Panc1 (cell line): ENCODE measurements at regions not wholly inside any gene's neighbourhood (a gene's known extent, or its start where the extent isn't known, plus 50 kb on each side); places are given as distances from the start of the nearest gene placed in this dataset.

Experiments
- ATAC-seq: fragments of 200-7000 bp; cut with Tn5 transposase; 2 replicates; pipeline ENCODE4 v1.9.1; 2020; ENCODE audit warnings: mild to moderate bottlenecking, moderate library complexity
- BruUV-seq: library from RNA; stranded (reverse); fragments of 400-500 nt; replicated peaks from 2 replicates; lab custom pipeline; 2021; lab: Mats Ljungman, UMichigan
- CTCF ChIA-PET: fragments of 300-600 bp; sonication (Branson Sonifier 250); formaldehyde crosslinking; loops from one replicate; lab custom pipeline; 2022; ENCODE audit warnings: antibody characterized with exemption; lab: Charles Lee
- POLR2A ChIA-PET: fragments of 300-600 bp; sonication (Branson Sonifier 250); formaldehyde crosslinking; loops from one replicate; lab custom pipeline; 2022; ENCODE audit warnings: antibody characterized with exemption; lab: Charles Lee
- DNase-seq: peaks from one replicate; pipeline ENCODE4 v3.0.0-alpha.2; 2010; ENCODE audit warnings: low read depth, low spot score
- H3K27ac ChIP-seq: 2 replicates; pipeline ENCODE4 v1.5.1; 2011; ENCODE audit warnings: mild to moderate bottlenecking, low read length, inconsistent platforms
- H3K27me3 ChIP-seq: fragments of 200-500 bp; sonication (Bioruptor generic); 2 replicates; pipeline ENCODE4 v1.6.0; 2014; ENCODE audit warnings: low read length, inconsistent platforms; ENCODE audit not compliant: control insufficient read depth, insufficient read depth
- H3K36me3 ChIP-seq: fragments of 200-500 bp; sonication (Bioruptor generic); 2 replicates; pipeline ENCODE4 v1.5.1; 2014; ENCODE audit warnings: inconsistent platforms, mild to moderate bottlenecking, low read length, moderate library complexity; ENCODE audit not compliant: control insufficient read depth, insufficient read depth
- H3K4me1 ChIP-seq: 2 replicates; pipeline ENCODE4 v1.5.1; 2011; ENCODE audit warnings: inconsistent platforms, mild to moderate bottlenecking, low read length, moderate library complexity; ENCODE audit not compliant: control insufficient read depth, insufficient read depth
- H3K4me3 ChIP-seq, 2 experiments: 2 replicates each; pipeline ENCODE4 v1.5.1; 2011 to 2012; ENCODE audit warnings: low read depth in 2 of 2, low read length in 2 of 2, mild to moderate bottlenecking in 2 of 2, inconsistent platforms in 1 of 2, moderate library complexity in 1 of 2
- H3K9me3 ChIP-seq: fragments of 200-500 bp; sonication (Bioruptor generic); 2 replicates; pipeline ENCODE4 v1.5.1; 2014; ENCODE audit warnings: low read depth, mild to moderate bottlenecking, inconsistent platforms, low read length, moderate library complexity; ENCODE audit not compliant: control insufficient read depth, insufficient read depth
- CTCF ChIP-seq: fragments of 450-650 bp; IDR thresholded peaks from 2 replicates; pipeline ENCODE4 v1.5.1; 2017; ENCODE audit warnings: mild to moderate bottlenecking
- POLR2AphosphoS5 ChIP-seq: IDR thresholded peaks from 2 replicates; pipeline ENCODE4 v1.6.1; 2012; ENCODE audit warnings: mild to moderate bottlenecking, low read depth, low read length, moderate library complexity
- SIN3A ChIP-seq: IDR thresholded peaks from 2 replicates; pipeline ENCODE4 v1.6.1; 2012; ENCODE audit warnings: low read depth, mild to moderate bottlenecking, low read length, moderate library complexity, borderline replicate concordance; ENCODE audit not compliant: insufficient read depth
- TCF7L2 ChIP-seq: IDR thresholded peaks from 2 replicates; pipeline ENCODE4 v1.6.1; 2011; ENCODE audit warnings: mild to moderate bottlenecking, low read depth, low read length, inconsistent platforms
- in situ Hi-C: cut with HindIII; loops from 2 replicates; pipeline ENCODE4 v1.10.0; 2016; ENCODE audit warnings: low sequenced_read_pairs, low pct_unique_long_range_greater_than_20kb
- intact Hi-C: fragments of 100-400 bp; cut with micrococcal nuclease; formaldehyde crosslinking; loops from one replicate; pipeline ENCODE4 v1.10.0; 2022; ENCODE audit not compliant: unreplicated experiment
- TF ChIP-seq, protein P1 (sequence below), 2 experiments: IDR thresholded peaks; 2 replicates each; pipeline ENCODE4 v1.6.1; 2011 to 2012; ENCODE audit warnings: low read depth in 2 of 2, control low read depth in 1 of 2, low read length in 1 of 2, mild to moderate bottlenecking in 1 of 2, moderate library complexity in 1 of 2; ENCODE audit not compliant: insufficient read depth in 1 of 2

DNA sequence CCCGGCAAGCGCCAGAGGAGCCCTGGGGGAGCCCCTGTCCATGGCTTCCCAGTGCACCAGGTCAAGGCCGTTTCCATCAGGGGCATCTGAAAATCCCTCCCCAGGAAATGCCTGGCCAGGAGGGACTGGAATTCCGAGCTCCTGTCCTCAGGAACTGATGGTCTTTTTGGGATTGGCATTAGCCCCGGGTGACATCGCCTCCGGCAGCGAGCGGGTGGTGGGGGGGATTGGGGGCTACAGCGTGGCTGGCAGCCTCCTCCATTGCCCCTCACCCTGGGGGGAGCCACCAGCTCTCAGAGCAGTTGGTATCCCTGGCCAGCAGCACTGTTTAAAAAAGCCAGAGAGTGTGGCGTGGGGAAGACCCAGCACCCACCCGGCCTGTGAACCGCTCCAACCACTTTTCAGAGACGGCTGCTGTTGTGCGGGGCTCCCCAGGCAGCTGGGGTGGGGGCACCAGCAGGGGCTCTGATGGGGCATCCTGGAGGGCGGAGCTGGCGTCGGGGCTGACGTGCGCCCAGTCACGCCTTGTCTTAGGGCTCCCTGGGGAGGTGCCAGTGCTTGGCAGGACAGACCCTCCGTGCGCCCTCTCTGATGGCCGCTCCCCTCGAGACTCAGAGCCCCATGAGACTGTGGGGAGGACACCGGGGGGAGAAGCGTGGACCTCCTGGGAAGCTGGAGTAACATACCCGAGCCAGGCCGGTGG is 62.9 kb upstream of the TTC34 start:
- in situ Hi-C loops = no loop called here
- no peak for ATAC-seq
- Histone ChIP-seq H3K36me3 (no peaks in the 10 kb centered on the region), H3K27ac (no peak overlapping the region), H3K4me3 (no peak overlapping the region), H3K9me3 (no peaks in the 10 kb centered on the region), H3K4me1 (no peaks in the 10 kb centered on the region), H3K27me3 (peaks cover 2% of the 10 kb centered on the region; the same call in 1 of the 2 replicates)
- TF ChIP-seq TCF7L2 = no peak
- TF ChIP-seq, protein P1, sequence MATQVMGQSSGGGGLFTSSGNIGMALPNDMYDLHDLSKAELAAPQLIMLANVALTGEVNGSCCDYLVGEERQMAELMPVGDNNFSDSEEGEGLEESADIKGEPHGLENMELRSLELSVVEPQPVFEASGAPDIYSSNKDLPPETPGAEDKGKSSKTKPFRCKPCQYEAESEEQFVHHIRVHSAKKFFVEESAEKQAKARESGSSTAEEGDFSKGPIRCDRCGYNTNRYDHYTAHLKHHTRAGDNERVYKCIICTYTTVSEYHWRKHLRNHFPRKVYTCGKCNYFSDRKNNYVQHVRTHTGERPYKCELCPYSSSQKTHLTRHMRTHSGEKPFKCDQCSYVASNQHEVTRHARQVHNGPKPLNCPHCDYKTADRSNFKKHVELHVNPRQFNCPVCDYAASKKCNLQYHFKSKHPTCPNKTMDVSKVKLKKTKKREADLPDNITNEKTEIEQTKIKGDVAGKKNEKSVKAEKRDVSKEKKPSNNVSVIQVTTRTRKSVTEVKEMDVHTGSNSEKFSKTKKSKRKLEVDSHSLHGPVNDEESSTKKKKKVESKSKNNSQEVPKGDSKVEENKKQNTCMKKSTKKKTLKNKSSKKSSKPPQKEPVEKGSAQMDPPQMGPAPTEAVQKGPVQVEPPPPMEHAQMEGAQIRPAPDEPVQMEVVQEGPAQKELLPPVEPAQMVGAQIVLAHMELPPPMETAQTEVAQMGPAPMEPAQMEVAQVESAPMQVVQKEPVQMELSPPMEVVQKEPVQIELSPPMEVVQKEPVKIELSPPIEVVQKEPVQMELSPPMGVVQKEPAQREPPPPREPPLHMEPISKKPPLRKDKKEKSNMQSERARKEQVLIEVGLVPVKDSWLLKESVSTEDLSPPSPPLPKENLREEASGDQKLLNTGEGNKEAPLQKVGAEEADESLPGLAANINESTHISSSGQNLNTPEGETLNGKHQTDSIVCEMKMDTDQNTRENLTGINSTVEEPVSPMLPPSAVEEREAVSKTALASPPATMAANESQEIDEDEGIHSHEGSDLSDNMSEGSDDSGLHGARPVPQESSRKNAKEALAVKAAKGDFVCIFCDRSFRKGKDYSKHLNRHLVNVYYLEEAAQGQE (IDR thresholded peaks at IDR 0.05; ENCODE audit: insufficient read depth in 1 of 2, low read depth in 2 of 2, low read length in 1 of 2) = no peak
- TF ChIP-seq SIN3A = no peak
- no peak for TF ChIP-seq POLR2AphosphoS5
- no peak for TF ChIP-seq CTCF
- BruUV-seq = no TSS peak
- POLR2A ChIA-PET = interaction anchor here (0.7 kb wide), 1 partner anchor 100 kb away, joined by 10 read pairs; no protein-coding TSS in a partner anchor
- CTCF ChIA-PET = no interaction called here
- no peak for DNase-seq
- intact Hi-C loops = no loop called here

DNA sequence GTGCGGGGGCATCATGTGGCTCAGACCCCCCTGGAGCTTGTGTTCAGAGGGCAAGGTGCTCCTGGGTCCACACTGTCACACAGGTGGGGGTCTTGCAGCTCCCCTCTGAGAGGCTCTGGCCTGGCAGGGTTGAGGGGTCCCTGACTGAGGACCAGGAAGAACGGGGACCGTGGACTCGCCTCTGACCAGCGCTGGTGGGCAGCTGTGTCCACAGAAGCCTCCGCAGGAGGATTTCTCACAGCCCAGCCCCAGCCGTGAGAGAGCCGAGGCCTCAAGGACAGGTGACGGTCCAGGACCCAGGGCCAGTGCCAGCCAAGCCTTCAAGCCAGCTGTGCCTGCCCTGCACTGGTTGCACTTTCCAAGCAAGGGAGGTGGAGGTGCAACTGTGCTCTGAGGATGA is 63.5 kb upstream of the TTC34 start:
- Histone ChIP-seq H3K27ac (no peak overlapping the region), H3K9me3 (no peaks in the 10 kb centered on the region), H3K4me1 (no peaks in the 10 kb centered on the region), H3K36me3 (no peaks in the 10 kb centered on the region), H3K4me3 (no peak overlapping the region), H3K27me3 (peaks cover 2% of the 10 kb centered on the region; the same call in 1 of the 2 replicates)
- TF ChIP-seq POLR2AphosphoS5 (no peak), SIN3A (no peak), CTCF (no peak), TCF7L2 (no peak)
- TF ChIP-seq, protein P1 (IDR thresholded peaks at IDR 0.05; ENCODE audit: insufficient read depth in 1 of 2, low read depth in 2 of 2, low read length in 1 of 2) = no peak
- intact Hi-C loops (no loop called here), in situ Hi-C loops (no loop called here)
- CTCF ChIA-PET = no interaction called here
- POLR2A ChIA-PET = no interaction called here
- DNase-seq (no peak), ATAC-seq (peak; percentile 10; the same call in 1 of the 2 replicates)
- no TSS peak for BruUV-seq
